ENCODE measurements at regions not wholly inside any gene's neighbourhood (a gene's known extent, or its start where the extent isn't known, plus 50 kb on each side); places are given as distances from the start of the nearest gene placed in this dataset.

GRCh38 chr20:19868441-19868840, 110.4 kb downstream of the RIN2 start:
- no peak overlapping the region for H3K4me3 ChIP-seq (replicated peaks in 1 of 3; ENCODE audit: insufficient read depth in 1 of 3, low read depth in 2 of 3, low read length in 3 of 3)
- POLR2A ChIA-PET, result no interaction called here
- no peak overlapping the region for H2AFZ ChIP-seq (ENCODE audit: low read length)
- no peaks in the 10 kb centered on the region for H3K36me3 ChIP-seq (replicated peaks in 1 of 2; ENCODE audit: control insufficient read depth in 1 of 2, insufficient read depth in 2 of 2, low read length in 2 of 2)
- DNase-seq (ENCODE audit: low spot score) (no peak), ATAC-seq (no peak), FAIRE-seq (no peak)
- H3K27me3 ChIP-seq (ENCODE audit: control insufficient read depth in 1 of 2, insufficient read depth in 2 of 2, low read length in 2 of 2), result no peaks in the 10 kb centered on the region
- H3K9ac ChIP-seq (ENCODE audit: insufficient read depth, low read depth, low read length), result no peak overlapping the region
- no TSS peak for BruUV-seq (replicated peaks)
- H3K4me2 ChIP-seq (ENCODE audit: low read depth, low read length), result no peak overlapping the region
- H3K4me1 ChIP-seq (ENCODE audit: insufficient read depth, low read length), result no peaks in the 10 kb centered on the region
- in situ Hi-C loops (cut with HindIII; ENCODE audit: extremely low pct_ligation_motif_present, low pct_unique_long_range_greater_than_20kb), result no loop called here
- no peaks in the 10 kb centered on the region for H3K79me2 ChIP-seq (ENCODE audit: insufficient read depth, low read length)
- TF ChIP-seq UBTF (CRISPR knock-in tag; IDR thresholded peaks at IDR 0.05), result no peak
- TF ChIP-seq ZNF503 (CRISPR knock-in tag; IDR thresholded peaks at IDR 0.05), result no peak
- no peak for TF ChIP-seq E2F1 (CRISPR knock-in tag; IDR thresholded peaks at IDR 0.05)
- no peak for TF ChIP-seq ARID4A (CRISPR knock-in tag; IDR thresholded peaks at IDR 0.05; ENCODE audit: borderline replicate concordance)
- no peak for TF ChIP-seq FLYWCH1 (CRISPR knock-in tag; IDR thresholded peaks at IDR 0.05)
- TF ChIP-seq ZMAT5 (CRISPR knock-in tag; IDR thresholded peaks at IDR 0.05; ENCODE audit: borderline replicate concordance, low read depth), result no peak
- no peak for TF ChIP-seq ZNF672 (CRISPR knock-in tag; IDR thresholded peaks at IDR 0.05)
- CTCF ChIA-PET (ENCODE audit: low intra/inter-chr PET ratio, low total read pairs), result no interaction called here
- H3K27ac ChIP-seq (ENCODE audit: extremely low read length, insufficient read depth, low read length), result no peak overlapping the region
- 75% methylated on average over 6 of the region's 6 CpGs for WGBS (ENCODE audit: low lambda C conversion rate)
- intact Hi-C loops (cut with micrococcal nuclease; ENCODE audit: unreplicated experiment), result no loop called here
- H3K9me3 ChIP-seq (ENCODE audit: low read length), result no peaks in the 10 kb centered on the region; the same call in 1 of the 2 replicates
- no peaks in the 10 kb centered on the region for H4K20me1 ChIP-seq (ENCODE audit: insufficient read depth, low read length)

All from HepG2 (cell line).